Body of pancreas (tissue), 4 donors: ENCODE measurements at regions not wholly inside any gene's neighbourhood (a gene's known extent, or its start where the extent isn't known, plus 50 kb on each side); places are given as distances from the start of the nearest gene placed in this dataset.
"Not testable (repeated sequence)": the region's sequence is repeated elsewhere in the genome, so short reads cannot be mapped to it uniquely, and the experiment has no call there.

Source experiments
- CTCF ChIP-seq, 7 experiments: fragments of 450-650 bp in 4 of 7; fragments of 200-600 bp in 3 of 7; sonication (generic) in 3 of 7; IDR thresholded peaks; one replicate each; pipeline ENCODE4 v1.5.1; 2016 to 2019; ENCODE audit warnings: antibody characterized with exemption in 7 of 7
- POLR2A ChIP-seq, 3 donors: fragments of 450-650 bp; IDR thresholded peaks; one replicate each; pipeline ENCODE4 v1.6.1; 2016; ENCODE audit warnings: antibody characterized with exemption in 3 of 3, mild to moderate bottlenecking in 2 of 3

GRCh38 chrX:27156921-27157320 lies 306.2 kb downstream of the PPP4R3C start:
- not testable (repeated sequence) for TF ChIP-seq CTCF, POLR2A (IDR thresholded peaks at IDR 0.05)
